ENCODE measurements at regions not wholly inside any gene's neighbourhood (a gene's known extent, or its start where the extent isn't known, plus 50 kb on each side); places are given as distances from the start of the nearest gene placed in this dataset.

GRCh38 chr10:36676756-36677430, 448.5 kb upstream of the ANKRD30A start:
- BruUV-seq (replicated peaks), result no TSS peak
- in situ Hi-C loops (cut with MboI; ENCODE audit: low sequenced_read_pairs) (no loop called here), dilution Hi-C loops (cut with HindIII; ENCODE audit: low sequenced_read_pairs, unreplicated experiment) (no loop called here), intact Hi-C loops (cut with micrococcal nuclease) (loop anchor here (5.0 kb wide), 1 partner anchor 80 kb away; no protein-coding TSS in a partner anchor)
- Histone ChIP-seq H3K36me3 (ENCODE audit: control insufficient read depth, insufficient read depth, low read length) (no peaks in the 10 kb centered on the region), H3K9me1 (ENCODE audit: insufficient read depth, low read length) (peaks cover 13% of the 10 kb centered on the region), H2BK5ac (ENCODE audit: low read depth, low read length, poor library complexity, severe bottlenecking) (peak overlapping the region; percentile 89), H4K8ac (ENCODE audit: low read depth in 2 of 2, low read length in 2 of 2) (peak overlapping the region in 1 of 2 experiments; percentile 70; a peak in 2 of 4 replicates), H3K27ac (ENCODE audit: insufficient read depth, low read length) (no peak overlapping the region), H3K18ac (ENCODE audit: low read depth, low read length) (peak overlapping the region; percentile 96; the same call in 1 of the 2 replicates), H2AFZ (replicated peaks; ENCODE audit: low read length, poor library complexity) (peak overlapping the region; percentile 68), H3K4ac (ENCODE audit: low read depth, low read length) (peak overlapping the region; percentile 77), H3K9me3 (ENCODE audit: control insufficient read depth, insufficient read depth, low read length) (no peaks in the 10 kb centered on the region), H4K91ac (ENCODE audit: insufficient read depth, low read depth, low read length) (peak overlapping the region; percentile 82), H3K79me1 (ENCODE audit: low read depth in 1 of 2, low read length in 2 of 2) (peaks cover 0 to 3% of the 10 kb centered on the region in 2 experiments; a peak in 1 of 4 replicates), H3K9ac (ENCODE audit: low read depth, low read length) (no peak overlapping the region), H3K4me2 (ENCODE audit: low read depth, low read length) (peak overlapping the region; percentile 87; the same call in 1 of the 2 replicates), H3K23ac (ENCODE audit: low read depth, low read length) (peak overlapping the region; percentile 55; the same call in 1 of the 2 replicates), H4K5ac (ENCODE audit: low read depth, low read length) (peak overlapping the region; percentile 58; the same call in 1 of the 2 replicates), H2AK9ac (replicated peaks; ENCODE audit: low read depth, low read length, poor library complexity) (no peak overlapping the region), H3K4me3 (ENCODE audit: insufficient read depth, low read depth, low read length) (no peak overlapping the region), H3K56ac (ENCODE audit: extremely low read depth, insufficient read depth, low read length) (no peak overlapping the region), H2AK5ac (ENCODE audit: low read depth, low read length) (peak overlapping the region; percentile 93; the same call in 1 of the 2 replicates), H3K27me3 (ENCODE audit: control insufficient read depth, insufficient read depth, low read length) (no peaks in the 10 kb centered on the region), H3K4me1 (ENCODE audit: control insufficient read depth, insufficient read depth, low read length) (peaks cover 21% of the 10 kb centered on the region), H2BK120ac (ENCODE audit: low read depth, low read length) (peak overlapping the region; percentile 88), H2BK15ac (ENCODE audit: low read depth, low read length) (peak overlapping the region; percentile 73; the same call in 2 of the 3 replicates), H3K14ac (replicated peaks; ENCODE audit: low read depth, low read length) (peak overlapping the region; percentile 84), H4K20me1 (ENCODE audit: insufficient read depth, low read length) (no peaks in the 10 kb centered on the region; the same call in 1 of the 2 replicates), H2BK20ac (ENCODE audit: low read depth, low read length) (peak overlapping the region; percentile 95)
- ChIA-PET CTCF (interaction anchor here (0.6 to 1.6 kb wide), 2 partner anchors 44 to 49 kb away, joined by 3 read pairs; no protein-coding TSS in a partner anchor), POLR2A (ENCODE audit: unreplicated experiment) (interaction anchor here (0.7 kb wide), 1 partner anchor 10 kb away, joined by 3 read pairs; no protein-coding TSS in a partner anchor)
- ATAC-seq (ENCODE audit: low read depth), result peak; percentile 77
- no CpG with 5 or more reads among the region's 6 CpGs for WGBS, 2 experiments (ENCODE audit: extremely low coverage in 2 of 2, insufficient read length in 1 of 2)
- peak; percentile 78 for DNase-seq
- TF ChIP-seq RFX5 (IDR thresholded peaks at IDR 0.05; ENCODE audit: low read depth, low read length), result no peak
- no peak for TF ChIP-seq CTCF (conservative IDR thresholded peaks at IDR 0.05; ENCODE audit: low read depth, low read length)
- no peak for TF ChIP-seq MXI1 (IDR thresholded peaks at IDR 0.05; ENCODE audit: borderline replicate concordance, low read depth, low read length)
- TF ChIP-seq MAFK (IDR thresholded peaks at IDR 0.05; ENCODE audit: low read depth, low read length), result no peak
- TF ChIP-seq MAZ (IDR thresholded peaks at IDR 0.05; ENCODE audit: borderline replicate concordance, low read depth, low read length), result no peak
- TF ChIP-seq BHLHE40 (IDR thresholded peaks at IDR 0.05; ENCODE audit: low read depth, low read length), result no peak
- TF ChIP-seq, protein P1, sequence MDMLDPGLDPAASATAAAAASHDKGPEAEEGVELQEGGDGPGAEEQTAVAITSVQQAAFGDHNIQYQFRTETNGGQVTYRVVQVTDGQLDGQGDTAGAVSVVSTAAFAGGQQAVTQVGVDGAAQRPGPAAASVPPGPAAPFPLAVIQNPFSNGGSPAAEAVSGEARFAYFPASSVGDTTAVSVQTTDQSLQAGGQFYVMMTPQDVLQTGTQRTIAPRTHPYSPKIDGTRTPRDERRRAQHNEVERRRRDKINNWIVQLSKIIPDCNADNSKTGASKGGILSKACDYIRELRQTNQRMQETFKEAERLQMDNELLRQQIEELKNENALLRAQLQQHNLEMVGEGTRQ (IDR thresholded peaks at IDR 0.05; ENCODE audit: low read depth, low read length), result no peak
- TF ChIP-seq CHD1 (IDR thresholded peaks at IDR 0.05; ENCODE audit: low read depth, low read length), result no peak
- no peak for TF ChIP-seq POLR2A (IDR thresholded peaks at IDR 0.05; ENCODE audit: low read depth, low read length)
- TF ChIP-seq RCOR1 (IDR thresholded peaks at IDR 0.05; ENCODE audit: insufficient replicate concordance, low read length), result no peak
- TF ChIP-seq CEBPB (IDR thresholded peaks at IDR 0.05; ENCODE audit: low read depth, low read length), result no peak
- no peak for TF ChIP-seq SMC3 (IDR thresholded peaks at IDR 0.05; ENCODE audit: low read depth, low read length)
- TF ChIP-seq NFE2L2 (IDR thresholded peaks at IDR 0.05; ENCODE audit: low read depth, low read length), result no peak
- TF ChIP-seq FOS (IDR thresholded peaks at IDR 0.05; ENCODE audit: low read depth, low read length), result no peak
- no peak for TF ChIP-seq RAD21 (IDR thresholded peaks at IDR 0.05; ENCODE audit: low read length)

All from IMR-90 (cell line).